ENCODE measurements at regions not wholly inside any gene's neighbourhood (a gene's known extent, or its start where the extent isn't known, plus 50 kb on each side); places are given as distances from the start of the nearest gene placed in this dataset.
"Not testable (repeated sequence)": the region's sequence is repeated elsewhere in the genome, so short reads cannot be mapped to it uniquely, and the experiment has no call there.

DNA sequence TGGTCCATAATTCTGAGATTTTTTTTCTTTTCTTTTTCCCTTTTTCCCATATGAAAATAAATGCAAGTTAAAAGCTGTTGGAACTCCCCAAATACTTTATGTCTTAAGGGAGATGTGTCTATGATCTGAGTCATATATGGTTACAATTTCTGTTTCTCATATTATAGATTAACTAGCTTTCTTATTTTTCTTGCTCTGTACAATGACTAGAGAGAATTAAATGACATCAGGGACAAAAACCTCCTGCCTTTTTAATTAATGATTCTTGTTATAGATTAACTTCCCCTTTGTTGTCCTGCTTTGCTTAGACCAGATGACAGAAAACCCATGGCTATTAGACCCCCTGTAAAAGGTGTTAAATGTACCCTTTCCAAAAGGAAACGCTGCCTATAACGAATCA lies 643.9 kb upstream of the NXPH2 start:
- no peak overlapping the region for H3K27ac ChIP-seq
- no peaks in the 10 kb centered on the region for H3K27me3 ChIP-seq
- no peak for DNase-seq
- TF ChIP-seq, protein P1, sequence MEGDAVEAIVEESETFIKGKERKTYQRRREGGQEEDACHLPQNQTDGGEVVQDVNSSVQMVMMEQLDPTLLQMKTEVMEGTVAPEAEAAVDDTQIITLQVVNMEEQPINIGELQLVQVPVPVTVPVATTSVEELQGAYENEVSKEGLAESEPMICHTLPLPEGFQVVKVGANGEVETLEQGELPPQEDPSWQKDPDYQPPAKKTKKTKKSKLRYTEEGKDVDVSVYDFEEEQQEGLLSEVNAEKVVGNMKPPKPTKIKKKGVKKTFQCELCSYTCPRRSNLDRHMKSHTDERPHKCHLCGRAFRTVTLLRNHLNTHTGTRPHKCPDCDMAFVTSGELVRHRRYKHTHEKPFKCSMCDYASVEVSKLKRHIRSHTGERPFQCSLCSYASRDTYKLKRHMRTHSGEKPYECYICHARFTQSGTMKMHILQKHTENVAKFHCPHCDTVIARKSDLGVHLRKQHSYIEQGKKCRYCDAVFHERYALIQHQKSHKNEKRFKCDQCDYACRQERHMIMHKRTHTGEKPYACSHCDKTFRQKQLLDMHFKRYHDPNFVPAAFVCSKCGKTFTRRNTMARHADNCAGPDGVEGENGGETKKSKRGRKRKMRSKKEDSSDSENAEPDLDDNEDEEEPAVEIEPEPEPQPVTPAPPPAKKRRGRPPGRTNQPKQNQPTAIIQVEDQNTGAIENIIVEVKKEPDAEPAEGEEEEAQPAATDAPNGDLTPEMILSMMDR (IDR thresholded peaks at IDR 0.05), result no peak
- TF ChIP-seq POLR2AphosphoS5 (IDR thresholded peaks at IDR 0.05) (no peak), POLR2A (IDR thresholded peaks at IDR 0.05) (no peak), EP300 (IDR thresholded peaks at IDR 0.05) (no peak)
- H3K36me3 ChIP-seq, result no peaks in the 10 kb centered on the region
- 46 to 65% (median 62%) methylated on average over 2 of the region's 2 CpGs for WGBS, 5 donors
- H3K4me1 ChIP-seq, result no peaks in the 10 kb centered on the region
- intact Hi-C loops (cut with DNase I; ENCODE audit: low total_unique reads), result no loop called here
- no peak overlapping the region for H3K4me3 ChIP-seq
- peaks cover 0 to 6% (median 0%) of the 10 kb centered on the region in 4 donors for H3K9me3 ChIP-seq

DNA sequence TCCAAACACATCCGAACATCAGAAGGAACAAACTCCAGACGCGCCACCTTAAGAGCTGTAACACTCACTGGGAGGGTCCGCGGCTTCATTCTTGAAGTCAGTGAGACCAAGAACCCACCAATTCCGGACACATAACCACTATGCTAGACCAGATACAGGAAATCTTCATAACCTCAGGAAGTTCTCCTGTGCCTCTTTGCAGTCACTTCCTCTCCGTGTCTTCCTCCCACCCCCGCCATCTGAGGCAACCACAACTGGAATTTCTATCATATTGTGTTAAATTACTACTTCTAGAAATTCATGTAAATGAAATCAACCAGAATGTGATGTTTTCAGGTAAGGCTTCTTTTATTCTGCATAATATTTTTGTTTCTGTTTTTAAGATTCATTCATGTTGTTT lies 631.0 kb upstream of the NXPH2 start:
- TF ChIP-seq POLR2A (IDR thresholded peaks at IDR 0.05) (no peak), EP300 (IDR thresholded peaks at IDR 0.05) (no peak), POLR2AphosphoS5 (IDR thresholded peaks at IDR 0.05) (no peak)
- TF ChIP-seq, protein P1 (IDR thresholded peaks at IDR 0.05), result no peak
- peaks cover 0 to 10% (median 3%) of the 10 kb centered on the region in 4 donors for H3K9me3 ChIP-seq
- intact Hi-C loops (cut with DNase I; ENCODE audit: low total_unique reads), result no loop called here
- WGBS, 5 donors, result 73 to 89% (median 81%) methylated on average over 8 of the region's 8 CpGs
- H3K4me3 ChIP-seq, result no peak overlapping the region
- no peaks in the 10 kb centered on the region for H3K27me3 ChIP-seq
- H3K4me1 ChIP-seq, result no peaks in the 10 kb centered on the region
- no peak overlapping the region for H3K27ac ChIP-seq
- no peak for DNase-seq
- H3K36me3 ChIP-seq, result no peaks in the 10 kb centered on the region

DNA sequence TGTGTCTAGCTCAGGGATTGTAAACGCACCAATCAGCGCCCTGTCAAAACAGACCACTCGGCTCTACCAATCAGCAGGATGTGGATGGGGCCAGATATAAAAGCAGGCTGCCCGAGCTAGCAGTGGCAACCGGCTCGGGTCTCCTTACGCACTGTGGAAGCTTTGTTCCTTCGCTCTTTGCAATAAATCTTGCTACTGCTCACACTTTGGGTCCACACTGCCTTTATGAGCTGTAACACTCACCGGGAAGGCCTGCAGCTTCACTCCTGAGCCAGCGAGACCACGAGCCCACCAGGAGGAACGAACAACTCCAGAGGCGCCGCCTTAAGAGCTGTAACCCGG lies 630.6 kb upstream of the NXPH2 start:
- DNase-seq; H3K27ac ChIP-seq; H3K27me3 ChIP-seq; H3K4me3 ChIP-seq; intact Hi-C loops (cut with DNase I; ENCODE audit: low total_unique reads); H3K36me3 ChIP-seq; H3K4me1 ChIP-seq: not testable (repeated sequence)
- H3K9me3 ChIP-seq, result peaks cover 0 to 10% (median 3%) of the 10 kb centered on the region in 4 donors
- 84 to 89% (median 86%) methylated on average over 15 of the region's 15 CpGs for WGBS, 5 donors

DNA sequence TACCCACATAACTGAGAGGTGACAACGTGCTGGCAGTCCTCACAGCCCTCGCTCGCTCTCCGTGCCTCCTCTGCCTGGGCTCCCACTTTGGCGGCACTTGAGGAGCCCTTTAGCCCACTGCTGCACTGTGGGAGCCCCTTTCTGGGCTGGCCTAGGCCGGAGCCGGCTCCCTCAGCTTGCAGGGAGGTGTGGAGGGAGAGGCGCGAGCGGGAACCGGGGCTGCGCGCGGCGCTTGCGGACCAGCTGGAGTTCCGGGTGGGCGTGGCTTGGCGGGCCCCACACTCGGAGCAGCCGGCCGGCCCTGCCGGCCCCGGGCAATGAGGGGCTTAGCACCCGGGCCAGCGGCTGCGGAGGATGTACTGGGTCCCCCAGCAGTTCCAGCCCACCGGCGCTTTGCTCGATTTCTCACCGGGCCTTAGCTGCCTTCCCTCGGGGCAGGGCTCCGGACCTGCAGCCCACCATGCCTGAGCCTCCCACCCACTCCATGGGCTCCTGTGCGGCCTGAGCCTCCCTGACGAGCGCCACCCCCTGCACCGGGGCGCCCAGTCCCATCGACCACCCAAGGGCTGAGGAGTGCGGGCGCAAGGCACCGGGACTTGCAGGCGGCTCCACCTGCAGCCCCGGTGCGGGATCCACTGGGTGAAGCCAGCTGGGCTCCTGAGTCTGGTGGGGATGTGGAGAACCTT lies 630.1 kb upstream of the NXPH2 start:
- H3K4me3 ChIP-seq; H3K36me3 ChIP-seq; H3K4me1 ChIP-seq; intact Hi-C loops (cut with DNase I; ENCODE audit: low total_unique reads); DNase-seq; H3K27ac ChIP-seq; H3K27me3 ChIP-seq: not testable (repeated sequence)
- WGBS, 5 donors, result 91 to 96% (median 95%) methylated on average over 7 to 45 of the region's 45 CpGs
- H3K9me3 ChIP-seq, result peaks cover 0 to 10% (median 2%) of the 10 kb centered on the region in 4 donors

DNA sequence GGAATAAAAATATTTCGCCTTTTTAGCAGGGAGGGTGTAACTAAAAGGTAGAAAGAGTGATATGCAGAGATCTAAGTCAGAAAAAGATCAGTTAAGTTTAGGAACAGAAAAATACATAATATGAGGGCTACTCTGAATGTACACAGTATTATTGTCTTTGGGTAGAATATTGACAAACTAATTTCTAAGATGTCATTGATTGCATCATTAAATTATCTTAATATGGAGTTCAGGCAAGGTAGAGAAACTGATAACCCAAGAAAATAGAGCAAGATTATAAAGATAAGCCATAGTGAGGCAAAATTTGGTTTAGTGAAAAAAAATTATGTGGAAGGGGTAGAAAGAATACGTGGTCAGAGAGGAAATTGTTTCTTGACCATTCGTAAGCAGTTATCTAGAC lies 629.0 kb upstream of the NXPH2 start:
- Histone ChIP-seq H3K4me1 (no peaks in the 10 kb centered on the region), H3K27ac (no peak overlapping the region), H3K27me3 (no peaks in the 10 kb centered on the region), H3K9me3 (peaks cover 0 to 7% (median 0%) of the 10 kb centered on the region in 4 donors), H3K36me3 (no peaks in the 10 kb centered on the region), H3K4me3 (no peak overlapping the region)
- 56 to 78% (median 71%) methylated on average over 3 of the region's 3 CpGs for WGBS, 5 donors
- DNase-seq, result no peak
- TF ChIP-seq EP300 (IDR thresholded peaks at IDR 0.05) (no peak), POLR2AphosphoS5 (IDR thresholded peaks at IDR 0.05) (no peak), POLR2A (IDR thresholded peaks at IDR 0.05) (no peak)
- TF ChIP-seq, protein P1 (IDR thresholded peaks at IDR 0.05), result no peak
- intact Hi-C loops (cut with DNase I; ENCODE audit: low total_unique reads), result no loop called here
